Progenitor cell of endocrine pancreas (in vitro differentiated cells): ENCODE measurements at regions not wholly inside any gene's neighbourhood (a gene's known extent, or its start where the extent isn't known, plus 50 kb on each side); places are given as distances from the start of the nearest gene placed in this dataset.

Experiments
- DNase-seq: peaks from one replicate; pipeline ENCODE4 v3.0.0; 2021; ENCODE audit warnings: low spot score; ENCODE audit not compliant: unreplicated experiment
- H3K27ac Mint-ChIP-seq: 2 replicates; pipeline ENCODE4 v1.8.0; 2021; ENCODE audit warnings: mild to moderate bottlenecking, moderate library complexity, mixed read lengths
- H3K27me3 Mint-ChIP-seq: 2 replicates; pipeline ENCODE4 v1.8.0; 2021; ENCODE audit warnings: mixed read lengths
- H3K36me3 Mint-ChIP-seq: 2 replicates; pipeline ENCODE4 v1.8.0; 2022; ENCODE audit warnings: mixed read lengths; ENCODE audit not compliant: insufficient read depth
- H3K4me1 Mint-ChIP-seq: 2 replicates; pipeline ENCODE4 v1.8.0; 2021; ENCODE audit warnings: low read depth, mixed read lengths
- H3K4me3 Mint-ChIP-seq: 2 replicates; pipeline ENCODE4 v1.8.0; 2021; ENCODE audit warnings: low read depth, mild to moderate bottlenecking, moderate library complexity, mixed read lengths
- H3K9me3 Mint-ChIP-seq: 2 replicates; pipeline ENCODE4 v1.8.0; 2021; ENCODE audit warnings: low read depth, mixed read lengths
- CTCF ChIP-seq: fragments of 200-600 bp; sonication (generic); IDR thresholded peaks from one replicate; pipeline ENCODE4 v1.5.0; 2021; ENCODE audit warnings: antibody characterized with exemption, mild to moderate bottlenecking; ENCODE audit not compliant: unreplicated experiment

GRCh38 chr10:63702092-63702491 is 180.9 kb downstream of the REEP3 start:
- no peak for DNase-seq
- Mint-ChIP-seq H3K4me3 (no peak overlapping the region), H3K4me1 (no peaks in the 10 kb centered on the region), H3K27ac (no peak overlapping the region), H3K9me3 (no peaks in the 10 kb centered on the region), H3K36me3 (no peaks in the 10 kb centered on the region), H3K27me3 (peaks cover 4% of the 10 kb centered on the region)
- no peak for TF ChIP-seq CTCF

- no peak for DNase-seq
- Mint-ChIP-seq H3K27me3 (peaks cover 4% of the 10 kb centered on the region), H3K36me3 (no peaks in the 10 kb centered on the region), H3K9me3 (no peaks in the 10 kb centered on the region), H3K27ac (no peak overlapping the region), H3K4me3 (no peak overlapping the region), H3K4me1 (no peaks in the 10 kb centered on the region)
- no peak for TF ChIP-seq CTCF
These were observed 182.0 kb downstream of the REEP3 start for GRCh38 chr10:63703113-63703670.

GRCh38 chr10:63703740-63704345 is 182.6 kb downstream of the REEP3 start:
- H3K36me3 Mint-ChIP-seq = no peaks in the 10 kb centered on the region
- DNase-seq = no peak
- no peaks in the 10 kb centered on the region for H3K9me3 Mint-ChIP-seq
- no peak overlapping the region for H3K27ac Mint-ChIP-seq
- no peak for TF ChIP-seq CTCF
- H3K4me1 Mint-ChIP-seq = no peaks in the 10 kb centered on the region
- H3K4me3 Mint-ChIP-seq = no peak overlapping the region
- peaks cover 3% of the 10 kb centered on the region for H3K27me3 Mint-ChIP-seq

GRCh38 chr10:63707254-63707910 is 186.2 kb downstream of the REEP3 start:
- no peaks in the 10 kb centered on the region for H3K36me3 Mint-ChIP-seq
- no peak for DNase-seq
- peaks cover 8% of the 10 kb centered on the region for H3K27me3 Mint-ChIP-seq
- no peak overlapping the region for H3K4me3 Mint-ChIP-seq
- peaks cover 3% of the 10 kb centered on the region for H3K4me1 Mint-ChIP-seq
- no peak overlapping the region for H3K27ac Mint-ChIP-seq
- no peaks in the 10 kb centered on the region for H3K9me3 Mint-ChIP-seq
- TF ChIP-seq CTCF = no peak

DNA sequence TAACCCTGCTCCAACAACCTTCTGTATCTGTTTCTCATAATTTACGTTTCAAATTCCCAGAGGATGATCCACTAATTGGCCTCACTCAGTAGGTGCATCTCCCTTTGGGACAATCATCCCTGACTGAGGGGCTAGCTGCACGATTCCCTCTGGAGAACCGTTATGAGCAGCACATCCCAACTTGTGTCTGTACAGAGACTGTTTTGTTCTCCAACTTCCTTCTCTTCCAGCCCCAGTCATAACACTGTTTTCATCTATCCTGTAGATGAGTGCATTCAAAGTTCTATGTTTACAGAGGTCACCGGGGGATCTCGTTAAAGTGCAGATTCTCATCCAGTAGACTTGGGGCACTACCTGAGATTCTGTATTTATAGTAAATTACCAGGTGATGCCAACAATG is 187.2 kb downstream of the REEP3 start:
- no peak overlapping the region for H3K27ac Mint-ChIP-seq
- H3K36me3 Mint-ChIP-seq = no peaks in the 10 kb centered on the region
- H3K9me3 Mint-ChIP-seq = no peaks in the 10 kb centered on the region
- peaks cover 12% of the 10 kb centered on the region for H3K4me1 Mint-ChIP-seq
- no peak for TF ChIP-seq CTCF
- H3K27me3 Mint-ChIP-seq = peaks cover 8% of the 10 kb centered on the region
- H3K4me3 Mint-ChIP-seq = no peak overlapping the region
- no peak for DNase-seq
